ENCODE measurements at regions not wholly inside any gene's neighbourhood (a gene's known extent, or its start where the extent isn't known, plus 50 kb on each side); places are given as distances from the start of the nearest gene placed in this dataset.

DNA sequence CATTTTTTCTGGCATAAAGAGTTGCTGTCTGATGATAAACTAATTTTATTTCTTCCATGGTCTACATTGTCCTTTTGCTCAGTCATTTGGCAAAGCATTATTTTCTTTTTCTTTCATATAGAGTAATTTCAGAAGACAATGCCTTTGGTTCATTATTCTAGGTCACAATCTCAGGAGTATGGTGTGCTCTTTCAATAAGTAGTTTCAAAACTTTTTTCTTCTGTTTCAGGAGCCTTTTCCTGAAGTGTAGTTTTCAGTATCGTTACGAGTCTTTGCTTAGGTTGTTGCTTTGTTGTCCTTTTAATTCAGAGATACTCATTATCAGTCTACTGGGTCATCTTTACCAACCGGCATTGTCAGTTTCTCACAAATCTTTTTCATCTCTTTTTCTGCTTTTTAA is 100.4 kb upstream of the GPC1 start:
- TF ChIP-seq, protein P1, sequence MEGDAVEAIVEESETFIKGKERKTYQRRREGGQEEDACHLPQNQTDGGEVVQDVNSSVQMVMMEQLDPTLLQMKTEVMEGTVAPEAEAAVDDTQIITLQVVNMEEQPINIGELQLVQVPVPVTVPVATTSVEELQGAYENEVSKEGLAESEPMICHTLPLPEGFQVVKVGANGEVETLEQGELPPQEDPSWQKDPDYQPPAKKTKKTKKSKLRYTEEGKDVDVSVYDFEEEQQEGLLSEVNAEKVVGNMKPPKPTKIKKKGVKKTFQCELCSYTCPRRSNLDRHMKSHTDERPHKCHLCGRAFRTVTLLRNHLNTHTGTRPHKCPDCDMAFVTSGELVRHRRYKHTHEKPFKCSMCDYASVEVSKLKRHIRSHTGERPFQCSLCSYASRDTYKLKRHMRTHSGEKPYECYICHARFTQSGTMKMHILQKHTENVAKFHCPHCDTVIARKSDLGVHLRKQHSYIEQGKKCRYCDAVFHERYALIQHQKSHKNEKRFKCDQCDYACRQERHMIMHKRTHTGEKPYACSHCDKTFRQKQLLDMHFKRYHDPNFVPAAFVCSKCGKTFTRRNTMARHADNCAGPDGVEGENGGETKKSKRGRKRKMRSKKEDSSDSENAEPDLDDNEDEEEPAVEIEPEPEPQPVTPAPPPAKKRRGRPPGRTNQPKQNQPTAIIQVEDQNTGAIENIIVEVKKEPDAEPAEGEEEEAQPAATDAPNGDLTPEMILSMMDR (IDR thresholded peaks at IDR 0.05): no peak
- no peak for TF ChIP-seq ZFX (IDR thresholded peaks at IDR 0.05; ENCODE audit: borderline replicate concordance)

DNA sequence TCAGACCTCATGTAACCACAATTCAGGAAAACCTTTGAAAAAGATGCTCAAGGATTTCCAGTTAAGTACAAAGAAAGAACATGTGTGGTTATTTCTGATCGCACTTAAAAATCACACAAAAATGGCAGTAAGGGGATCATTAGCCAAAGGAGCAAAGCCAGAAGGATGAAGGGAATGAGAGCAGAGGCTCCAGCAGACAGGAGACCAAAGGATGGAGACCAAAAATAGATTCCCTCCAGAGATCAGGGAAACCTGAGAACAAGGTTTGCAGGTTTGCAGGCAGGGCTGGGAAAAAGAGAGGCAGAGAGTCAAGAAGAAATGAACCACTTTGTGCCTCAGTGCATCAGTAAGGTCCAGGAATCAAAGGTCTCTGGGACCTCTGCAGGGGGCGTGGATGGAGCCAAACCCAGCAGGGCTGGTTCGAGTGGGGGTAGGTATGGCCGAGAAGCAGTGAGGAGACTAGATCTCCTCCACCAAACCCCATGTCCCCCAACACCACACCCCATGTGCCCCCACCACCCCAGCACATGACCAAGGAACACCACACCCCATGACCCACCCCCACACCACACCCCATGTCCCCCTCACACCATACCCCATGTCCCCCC is 98.5 kb upstream of the GPC1 start:
- TF ChIP-seq, protein P1 (IDR thresholded peaks at IDR 0.05): no peak
- TF ChIP-seq ZFX (IDR thresholded peaks at IDR 0.05; ENCODE audit: borderline replicate concordance): no peak
- no peak overlapping the region for H3K27ac ChIP-seq

More for the DNA sequence above, 100.4 kb upstream of the GPC1 start:
- H3K27ac ChIP-seq: no peak overlapping the region

DNA sequence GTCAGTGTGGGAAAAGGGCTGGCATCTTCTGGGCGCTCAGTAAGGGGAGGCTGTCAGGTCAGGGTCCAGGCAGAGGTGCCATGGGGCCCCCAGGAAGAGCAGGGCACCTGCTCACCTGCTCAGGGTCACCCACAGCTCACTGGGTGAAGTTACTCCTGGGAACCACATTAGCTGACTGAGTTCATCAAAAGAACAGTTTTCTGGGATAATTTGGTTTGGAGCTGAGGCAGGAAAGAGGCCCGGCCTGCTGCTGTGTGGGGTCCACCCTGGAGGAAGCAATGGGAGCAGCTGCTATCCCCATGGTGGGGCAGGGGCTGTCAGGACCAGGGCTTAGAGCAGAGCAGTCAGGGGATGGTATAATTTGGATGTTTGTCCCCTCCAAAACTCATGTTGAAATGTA is 97.2 kb upstream of the GPC1 start:
- no peak overlapping the region for H3K27ac ChIP-seq
- no peak for TF ChIP-seq ZFX (IDR thresholded peaks at IDR 0.05; ENCODE audit: borderline replicate concordance)
- TF ChIP-seq, protein P1 (IDR thresholded peaks at IDR 0.05): no peak

DNA sequence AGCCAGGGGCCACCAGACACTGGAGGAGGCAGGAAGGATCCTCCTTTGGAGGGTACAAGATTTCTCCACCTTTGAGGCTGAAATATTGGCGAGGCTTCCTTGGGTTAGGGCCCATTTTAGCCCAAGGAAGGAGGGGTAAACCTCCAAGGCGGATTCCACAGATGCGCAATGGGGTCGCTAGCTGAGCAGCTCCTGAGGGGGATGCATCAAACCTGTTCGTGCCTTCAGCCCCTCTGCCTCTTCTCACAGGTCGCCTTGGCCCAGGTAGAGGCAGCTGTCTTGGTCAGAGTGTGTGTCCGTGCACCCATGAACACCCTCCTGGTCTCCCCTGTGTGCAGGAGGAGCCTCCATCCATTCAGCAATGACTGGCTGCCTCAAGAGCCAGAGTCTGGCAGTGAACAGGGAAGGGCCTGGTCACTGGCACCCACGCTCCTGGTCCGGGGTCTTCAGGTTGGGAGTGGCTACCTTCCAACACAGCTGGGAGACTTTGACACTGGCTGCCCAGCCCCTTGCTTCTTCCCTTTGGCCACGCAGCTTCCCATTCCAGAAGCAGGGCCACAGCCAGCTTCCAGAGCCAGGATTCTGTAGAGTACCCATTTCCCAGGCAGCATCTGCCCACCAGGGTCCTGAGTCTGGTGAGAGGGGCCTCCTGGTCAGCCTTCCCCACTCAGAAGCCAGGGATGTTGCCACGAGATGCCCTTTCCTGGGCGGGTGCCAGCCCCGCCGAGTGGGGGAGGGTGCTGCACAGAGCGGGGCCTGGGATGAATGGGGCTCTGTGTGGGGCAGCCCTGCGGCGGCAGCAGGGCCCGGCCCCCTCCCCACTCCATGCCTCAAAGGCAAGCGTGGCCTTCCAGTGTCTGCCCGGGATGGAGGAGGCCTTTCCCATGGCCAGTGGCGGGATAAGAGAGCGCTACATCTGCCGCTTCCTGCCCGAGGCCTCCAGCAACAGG is 95.8 kb upstream of the GPC1 start:
- H3K27ac ChIP-seq: no peak overlapping the region
- TF ChIP-seq ZFX (IDR thresholded peaks at IDR 0.05; ENCODE audit: borderline replicate concordance): no peak
- TF ChIP-seq, protein P1 (IDR thresholded peaks at IDR 0.05): no peak

DNA sequence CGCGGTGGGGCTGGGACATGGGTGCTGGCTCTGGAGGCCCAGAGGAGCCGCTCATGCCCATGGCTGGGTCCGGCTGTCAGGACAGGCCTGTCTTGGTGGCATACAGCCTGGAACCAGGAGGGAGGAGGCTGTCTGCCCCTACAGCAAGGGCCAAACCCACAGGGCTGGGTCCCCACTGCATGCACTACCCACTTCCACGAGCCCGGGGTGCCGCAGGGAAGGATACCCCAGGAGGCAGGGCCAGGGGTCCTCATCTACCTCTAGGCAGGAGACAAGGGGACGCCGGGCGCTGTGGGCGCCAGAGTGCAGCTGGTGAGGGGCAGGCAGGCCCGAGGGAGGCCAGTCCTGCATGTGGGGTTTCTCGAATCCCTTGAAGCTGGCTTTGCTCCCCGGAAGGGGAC is 95.1 kb upstream of the GPC1 start:
- no peak overlapping the region for H3K27ac ChIP-seq
- no peak for TF ChIP-seq ZFX (IDR thresholded peaks at IDR 0.05; ENCODE audit: borderline replicate concordance)
- TF ChIP-seq, protein P1 (IDR thresholded peaks at IDR 0.05): no peak

DNA sequence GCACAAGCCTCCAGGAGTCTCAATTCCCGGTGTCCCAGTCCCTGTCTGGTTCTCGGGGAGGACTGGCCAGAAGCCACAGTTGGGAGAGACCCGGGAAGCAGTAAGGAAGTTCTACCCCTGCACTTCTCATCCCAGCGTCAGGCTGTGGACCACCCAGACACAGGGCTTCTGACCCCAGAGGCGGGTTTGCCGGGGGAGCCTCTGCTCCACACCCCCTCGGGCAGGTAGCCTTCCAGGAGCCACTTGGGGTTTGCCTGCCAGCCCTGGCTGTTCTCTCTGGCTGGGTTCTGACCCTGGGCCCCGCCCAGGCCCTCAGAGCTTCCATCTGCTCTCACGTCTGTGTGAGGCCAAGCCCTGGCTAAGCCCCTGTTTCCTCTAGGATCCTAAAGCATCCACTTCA is 94.4 kb upstream of the GPC1 start:
- no peak for TF ChIP-seq ZFX (IDR thresholded peaks at IDR 0.05; ENCODE audit: borderline replicate concordance)
- TF ChIP-seq, protein P1 (IDR thresholded peaks at IDR 0.05): no peak
- H3K27ac ChIP-seq: no peak overlapping the region

DNA sequence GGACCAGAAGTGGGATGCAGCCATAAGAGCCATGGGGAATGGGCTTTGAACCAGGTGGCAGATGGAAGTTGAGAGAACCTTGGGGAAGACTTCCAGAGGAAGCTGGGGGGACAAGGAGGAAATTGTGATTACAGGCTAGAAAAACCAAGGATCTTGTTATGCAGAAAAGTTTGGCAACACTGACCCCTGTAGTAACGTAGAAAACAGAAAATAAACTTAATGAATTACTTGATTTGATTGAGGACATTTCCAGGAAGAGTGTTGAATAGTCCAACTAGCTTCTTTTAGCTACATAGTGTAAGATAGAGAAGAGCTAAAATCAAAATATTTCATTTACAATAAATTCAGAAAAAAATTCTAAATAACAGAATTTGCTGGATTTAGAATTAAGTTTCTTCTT is 91.9 kb upstream of the GPC1 start:
- no peak overlapping the region for H3K27ac ChIP-seq
- no peak for TF ChIP-seq ZFX (IDR thresholded peaks at IDR 0.05; ENCODE audit: borderline replicate concordance)
- TF ChIP-seq, protein P1 (IDR thresholded peaks at IDR 0.05): no peak

Measured in 22Rv1 (cell line).